KOPT-K1 (cell line): ENCODE measurements at regions not wholly inside any gene's neighbourhood (a gene's known extent, or its start where the extent isn't known, plus 50 kb on each side); places are given as distances from the start of the nearest gene placed in this dataset.
"Not testable (repeated sequence)": the region's sequence is repeated elsewhere in the genome, so short reads cannot be mapped to it uniquely, and the experiment has no call there.

Experiments used
- H3K27ac ChIP-seq: fragments of 200-600 bp; sonication (generic); 2 replicates; pipeline ENCODE4 v1.5.1; 2016; ENCODE audit warnings: antibody characterized with exemption, mild to moderate bottlenecking, low read depth, low read length; ENCODE audit not compliant: poor library complexity, severe bottlenecking
- H3K36me3 ChIP-seq: fragments of 200-600 bp; sonication (generic); 2 replicates; pipeline ENCODE4 v1.5.1; 2017; ENCODE audit warnings: antibody characterized with exemption, mild to moderate bottlenecking, low read length, moderate library complexity; ENCODE audit not compliant: insufficient read depth
- H3K9me3 ChIP-seq: fragments of 200-600 bp; sonication (generic); 2 replicates; pipeline ENCODE4 v1.5.1; 2017; ENCODE audit warnings: antibody characterized with exemption, low read length, mild to moderate bottlenecking; ENCODE audit not compliant: insufficient read depth, poor library complexity, severe bottlenecking

GRCh38 chr5:154702477-154702876 lies 52.7 kb upstream of the LARP1 start:
- H3K9me3 ChIP-seq = no peaks in the 10 kb centered on the region
- no peaks in the 10 kb centered on the region for H3K36me3 ChIP-seq
- H3K27ac ChIP-seq = no peak overlapping the region

DNA sequence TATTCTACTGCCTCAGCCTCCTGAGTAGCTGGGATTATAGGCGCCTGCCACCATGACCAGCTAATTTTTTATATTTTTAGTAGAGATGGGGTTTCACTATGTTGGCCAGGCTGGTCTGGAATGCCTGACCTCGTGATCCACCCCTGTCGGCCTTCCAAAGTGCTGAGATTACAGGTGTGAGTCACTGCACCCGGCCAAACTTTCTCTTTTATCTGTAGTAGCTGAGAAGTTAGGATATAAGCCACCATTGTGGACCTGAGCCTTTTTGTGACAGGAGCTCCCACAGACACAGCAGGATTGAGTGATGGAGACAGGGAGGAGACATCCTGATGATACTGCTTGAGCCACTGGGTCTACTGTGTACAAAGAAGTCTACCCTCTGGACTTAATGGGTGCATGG lies 53.5 kb upstream of the LARP1 start:
- not testable (repeated sequence) for H3K9me3 ChIP-seq

DNA sequence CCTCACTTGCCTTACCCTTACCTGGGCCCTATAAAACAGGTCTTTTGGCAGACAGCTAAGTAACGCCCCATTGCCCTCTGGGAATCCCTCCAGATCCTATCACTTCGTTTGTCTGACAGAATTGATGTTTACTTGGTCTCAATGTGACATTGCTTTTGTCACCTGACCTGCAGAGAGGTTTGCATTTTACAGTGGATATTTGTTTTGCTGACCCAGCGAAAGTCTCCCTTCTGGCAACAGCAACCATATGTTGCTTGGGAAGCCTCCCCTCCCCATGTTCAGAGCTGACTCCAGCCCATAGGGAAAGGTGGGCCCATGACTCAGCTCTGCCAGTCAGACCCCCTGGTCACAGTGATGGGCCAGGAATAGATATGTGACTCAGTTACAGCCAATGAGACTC lies 54.0 kb upstream of the LARP1 start:
- no peak overlapping the region for H3K27ac ChIP-seq
- H3K36me3 ChIP-seq = no peaks in the 10 kb centered on the region
- no peaks in the 10 kb centered on the region for H3K9me3 ChIP-seq

More for the DNA sequence above, 53.5 kb upstream of the LARP1 start:
- H3K27ac ChIP-seq, H3K36me3 ChIP-seq: not testable (repeated sequence)

DNA sequence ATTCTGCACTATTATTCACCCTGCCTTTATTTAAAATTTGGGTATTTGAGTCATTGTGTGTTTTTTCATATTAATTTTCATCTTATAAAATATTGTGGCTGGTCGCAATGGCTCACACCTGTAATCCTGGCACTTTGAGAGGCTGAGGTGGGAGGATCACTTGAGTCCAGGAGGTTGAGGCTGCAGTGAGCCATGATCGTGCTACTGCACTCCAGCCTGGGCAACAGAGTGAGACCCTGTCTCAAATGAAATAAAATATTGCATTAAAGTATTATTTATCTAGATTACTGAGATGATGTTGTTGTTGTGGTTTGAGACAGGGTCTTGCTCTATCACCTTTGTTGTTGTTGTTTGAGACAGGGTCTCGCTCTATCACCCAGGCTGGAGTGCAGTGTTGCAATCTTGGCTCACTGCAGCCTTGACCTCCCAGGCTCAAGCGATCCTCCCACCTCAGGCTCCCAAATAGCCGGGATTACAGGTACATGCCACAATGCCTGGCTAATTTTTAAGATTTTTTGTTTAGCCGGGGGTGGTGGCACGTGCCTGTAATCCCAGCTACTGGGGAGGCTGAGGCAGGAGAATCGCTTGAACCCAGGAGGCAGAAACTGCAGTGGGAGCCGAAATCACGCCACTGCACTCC lies 54.8 kb upstream of the LARP1 start:
- not testable (repeated sequence) for H3K9me3 ChIP-seq, H3K36me3 ChIP-seq, H3K27ac ChIP-seq

DNA sequence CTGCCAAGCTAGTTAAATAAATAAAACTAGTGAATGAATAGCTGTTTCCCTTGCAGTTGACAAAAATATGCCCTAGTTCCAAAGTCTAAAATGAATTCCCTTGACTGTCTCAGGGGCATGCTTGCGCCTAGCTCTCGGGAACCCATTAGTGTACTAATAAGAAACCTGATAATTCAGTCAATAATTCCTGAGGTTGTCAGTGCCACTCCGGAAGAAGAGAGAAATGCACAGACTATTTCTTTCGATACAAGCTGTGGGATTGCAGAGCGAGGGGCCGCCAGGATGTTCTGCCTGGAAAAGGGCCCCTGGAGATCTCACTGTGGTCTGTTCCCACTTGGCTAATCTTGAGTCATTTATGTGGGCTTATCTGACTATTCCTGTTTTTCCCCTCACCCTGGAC lies 56.4 kb upstream of the LARP1 start:
- H3K27ac ChIP-seq = no peak overlapping the region
- H3K9me3 ChIP-seq = no peaks in the 10 kb centered on the region
- no peaks in the 10 kb centered on the region for H3K36me3 ChIP-seq

GRCh38 chr5:154697371-154697770 lies 57.8 kb upstream of the LARP1 start:
- Histone ChIP-seq H3K9me3 (no peaks in the 10 kb centered on the region), H3K27ac (no peak overlapping the region), H3K36me3 (no peaks in the 10 kb centered on the region)

GRCh38 chr5:154696891-154697290 lies 58.3 kb upstream of the LARP1 start:
- Histone ChIP-seq H3K9me3 (no peaks in the 10 kb centered on the region), H3K27ac (no peak overlapping the region), H3K36me3 (no peaks in the 10 kb centered on the region)

GRCh38 chr5:154694159-154694558 lies 61.0 kb upstream of the LARP1 start:
- H3K27ac ChIP-seq = no peak overlapping the region
- H3K36me3 ChIP-seq = no peaks in the 10 kb centered on the region
- H3K9me3 ChIP-seq = no peaks in the 10 kb centered on the region

DNA sequence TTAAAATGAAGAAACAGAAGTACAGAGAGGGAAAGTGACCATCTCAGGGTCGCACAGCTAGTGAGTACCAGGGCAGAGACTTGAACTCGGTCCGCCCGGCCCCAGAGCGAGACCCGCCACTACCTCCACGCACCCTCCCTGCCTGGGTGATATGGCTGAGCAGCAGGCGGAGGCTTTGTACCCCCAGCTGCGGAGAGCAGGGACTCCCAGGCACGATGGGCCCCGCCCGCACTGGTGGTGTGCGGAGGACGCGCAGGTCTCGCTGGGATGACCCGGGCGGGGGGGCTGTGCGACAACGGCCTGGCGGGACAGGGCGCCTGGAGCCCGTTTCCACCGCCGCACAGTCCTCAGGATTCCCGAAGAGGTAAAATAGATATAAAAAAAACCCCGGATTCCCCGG lies 64.7 kb upstream of the LARP1 start:
- Histone ChIP-seq H3K36me3 (no peaks in the 10 kb centered on the region), H3K27ac (no peak overlapping the region), H3K9me3 (no peaks in the 10 kb centered on the region)

- no peaks in the 10 kb centered on the region for H3K9me3 ChIP-seq
- no peaks in the 10 kb centered on the region for H3K36me3 ChIP-seq
- H3K27ac ChIP-seq = no peak overlapping the region
Observed at GRCh38 chr5:154686490-154686889, 68.7 kb upstream of the LARP1 start.

GRCh38 chr5:154683101-154683880 lies 71.9 kb upstream of the LARP1 start:
- Histone ChIP-seq H3K9me3 (no peaks in the 10 kb centered on the region), H3K27ac (peak overlapping the region; percentile 42), H3K36me3 (no peaks in the 10 kb centered on the region)

DNA sequence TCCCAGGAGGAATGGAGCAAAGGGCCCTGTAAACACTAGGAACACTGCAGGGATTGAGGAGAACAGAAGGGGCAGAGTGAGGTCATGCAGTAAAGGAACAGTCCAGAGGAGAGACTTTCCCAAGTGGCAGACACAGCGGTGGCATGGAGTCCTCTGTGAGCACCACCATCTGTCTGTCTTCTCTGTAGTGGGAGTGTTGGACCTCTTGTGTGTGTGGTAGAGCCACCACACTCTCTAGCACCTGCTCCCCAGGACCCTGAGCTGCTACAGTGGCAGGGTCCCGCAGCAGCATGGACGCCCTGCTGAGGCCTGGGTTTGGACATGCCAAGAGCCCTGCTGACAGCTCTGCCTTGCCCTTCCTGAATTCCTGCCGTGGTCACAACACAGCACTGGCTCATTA lies 75.7 kb upstream of the LARP1 start:
- no peak overlapping the region for H3K27ac ChIP-seq
- no peaks in the 10 kb centered on the region for H3K9me3 ChIP-seq
- H3K36me3 ChIP-seq = no peaks in the 10 kb centered on the region

GRCh38 chr5:154677921-154678320 lies 77.3 kb upstream of the LARP1 start:
- no peak overlapping the region for H3K27ac ChIP-seq
- H3K36me3 ChIP-seq = no peaks in the 10 kb centered on the region
- H3K9me3 ChIP-seq = no peaks in the 10 kb centered on the region

GRCh38 chr5:154676508-154676907 lies 78.7 kb upstream of the LARP1 start:
- Histone ChIP-seq H3K36me3 (no peaks in the 10 kb centered on the region), H3K27ac (no peak overlapping the region), H3K9me3 (no peaks in the 10 kb centered on the region)

DNA sequence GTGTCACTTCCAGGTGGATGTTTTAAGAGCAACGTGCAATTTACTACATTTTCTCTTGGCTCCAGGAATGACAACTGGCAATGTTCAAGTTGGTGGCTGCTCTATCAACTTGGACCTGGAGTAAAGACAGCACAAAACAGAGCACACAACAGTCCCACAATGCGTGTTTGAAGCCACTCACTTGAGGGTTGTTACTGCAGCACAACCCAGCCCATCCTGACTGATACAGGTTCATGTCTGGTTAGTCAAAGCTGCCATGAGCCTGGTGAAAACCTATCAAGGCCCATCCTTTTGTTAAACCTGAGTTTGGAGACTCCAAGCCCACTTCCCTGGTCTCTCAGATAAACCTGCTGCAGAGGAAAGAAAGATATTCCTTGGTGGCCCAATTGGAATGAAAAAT lies 81.1 kb upstream of the LARP1 start:
- Histone ChIP-seq H3K27ac (no peak overlapping the region), H3K9me3 (no peaks in the 10 kb centered on the region), H3K36me3 (no peaks in the 10 kb centered on the region)

DNA sequence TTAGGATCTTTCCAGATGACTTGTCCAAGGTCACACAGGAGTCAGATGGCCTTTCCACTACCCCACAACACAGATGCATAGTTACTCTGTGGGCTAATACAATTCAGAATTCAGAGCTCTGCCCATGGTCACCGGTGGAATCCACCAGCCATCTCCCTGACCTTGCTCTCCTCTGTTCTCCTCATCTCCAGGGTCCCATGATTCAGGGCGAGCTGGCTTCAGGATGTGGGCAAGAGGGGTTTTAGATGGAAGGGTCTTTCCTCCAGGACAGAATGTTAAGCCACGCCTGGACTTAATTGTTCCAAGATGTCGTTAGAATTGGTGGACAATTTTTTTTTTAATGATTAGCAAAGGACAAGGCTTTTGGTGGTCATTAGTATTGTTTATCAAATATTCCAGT lies 81.7 kb upstream of the LARP1 start:
- Histone ChIP-seq H3K9me3 (no peaks in the 10 kb centered on the region), H3K36me3 (no peaks in the 10 kb centered on the region), H3K27ac (no peak overlapping the region)
